ENCODE measurements at regions not wholly inside any gene's neighbourhood (a gene's known extent, or its start where the extent isn't known, plus 50 kb on each side); places are given as distances from the start of the nearest gene placed in this dataset.

DNA sequence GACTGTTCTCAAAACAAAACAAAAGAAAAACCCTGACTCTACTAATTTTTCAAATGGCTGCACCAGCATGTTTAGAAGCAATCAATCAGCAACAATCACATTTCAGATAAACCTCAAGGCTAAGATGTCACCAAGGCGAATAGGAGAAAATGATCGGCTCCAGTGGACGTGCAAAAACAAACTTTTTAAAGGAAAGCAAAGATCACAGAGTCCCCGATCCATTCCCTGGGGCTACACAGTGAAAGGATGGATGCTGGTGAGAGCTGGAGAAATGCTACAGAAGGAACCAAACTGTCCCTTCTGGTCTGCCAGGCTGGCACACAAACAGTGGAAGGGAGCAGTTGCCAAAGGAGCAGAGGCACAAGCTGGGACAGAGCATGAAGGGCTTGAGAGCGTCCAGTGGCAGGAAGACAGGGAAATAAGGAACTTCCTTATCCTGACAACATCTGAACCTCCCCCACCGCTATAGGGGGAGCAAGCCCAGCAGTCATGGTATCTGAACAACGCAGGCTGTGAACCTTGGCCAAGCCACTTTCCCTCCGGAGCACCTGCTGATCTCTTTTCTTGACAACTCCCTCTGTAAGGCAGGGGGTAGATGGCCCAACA lies 73.7 kb upstream of the HIVEP1 start:
- TF ChIP-seq, protein P1, sequence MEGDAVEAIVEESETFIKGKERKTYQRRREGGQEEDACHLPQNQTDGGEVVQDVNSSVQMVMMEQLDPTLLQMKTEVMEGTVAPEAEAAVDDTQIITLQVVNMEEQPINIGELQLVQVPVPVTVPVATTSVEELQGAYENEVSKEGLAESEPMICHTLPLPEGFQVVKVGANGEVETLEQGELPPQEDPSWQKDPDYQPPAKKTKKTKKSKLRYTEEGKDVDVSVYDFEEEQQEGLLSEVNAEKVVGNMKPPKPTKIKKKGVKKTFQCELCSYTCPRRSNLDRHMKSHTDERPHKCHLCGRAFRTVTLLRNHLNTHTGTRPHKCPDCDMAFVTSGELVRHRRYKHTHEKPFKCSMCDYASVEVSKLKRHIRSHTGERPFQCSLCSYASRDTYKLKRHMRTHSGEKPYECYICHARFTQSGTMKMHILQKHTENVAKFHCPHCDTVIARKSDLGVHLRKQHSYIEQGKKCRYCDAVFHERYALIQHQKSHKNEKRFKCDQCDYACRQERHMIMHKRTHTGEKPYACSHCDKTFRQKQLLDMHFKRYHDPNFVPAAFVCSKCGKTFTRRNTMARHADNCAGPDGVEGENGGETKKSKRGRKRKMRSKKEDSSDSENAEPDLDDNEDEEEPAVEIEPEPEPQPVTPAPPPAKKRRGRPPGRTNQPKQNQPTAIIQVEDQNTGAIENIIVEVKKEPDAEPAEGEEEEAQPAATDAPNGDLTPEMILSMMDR (optimal IDR thresholded peaks at IDR 0.05 in 1 of 3, IDR thresholded peaks at IDR 0.05 in 1 of 3, conservative IDR thresholded peaks at IDR 0.05 in 1 of 3; ENCODE audit: extremely low read depth in 1 of 3, insufficient read depth in 2 of 3, low read length in 3 of 3) = no peak
- no peak for TF ChIP-seq EZH2 (IDR thresholded peaks at IDR 0.05; ENCODE audit: low read length)
